AG08396 (cell line): ENCODE measurements at regions not wholly inside any gene's neighbourhood (a gene's known extent, or its start where the extent isn't known, plus 50 kb on each side); places are given as distances from the start of the nearest gene placed in this dataset.
"Not testable (repeated sequence)": the region's sequence is repeated elsewhere in the genome, so short reads cannot be mapped to it uniquely, and the experiment has no call there.

Experiments used
- DNase-seq: peaks from one replicate; pipeline ENCODE4 v3.0.0; 2012; ENCODE audit warnings: low spot score, mixed read lengths

DNA sequence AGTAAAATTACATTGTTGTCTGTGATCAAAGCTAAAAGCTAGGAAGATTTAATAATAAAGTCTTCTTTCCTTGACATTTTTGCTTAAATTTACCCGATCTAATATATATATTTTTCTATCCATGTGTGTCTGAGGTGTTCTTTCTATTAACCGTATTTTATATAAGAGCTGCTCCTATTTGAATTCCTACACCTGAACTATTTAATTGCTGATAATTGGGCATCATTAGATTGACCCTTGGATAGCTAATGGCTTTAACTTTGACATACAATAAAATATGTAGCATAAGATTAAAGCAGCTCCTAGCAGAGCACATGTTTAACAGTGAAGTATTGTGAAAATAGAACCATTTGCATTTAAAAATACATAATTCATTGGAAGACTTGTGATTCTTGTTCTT is 792.7 kb downstream of the MAT2B start:
- DNase-seq, result no peak

DNA sequence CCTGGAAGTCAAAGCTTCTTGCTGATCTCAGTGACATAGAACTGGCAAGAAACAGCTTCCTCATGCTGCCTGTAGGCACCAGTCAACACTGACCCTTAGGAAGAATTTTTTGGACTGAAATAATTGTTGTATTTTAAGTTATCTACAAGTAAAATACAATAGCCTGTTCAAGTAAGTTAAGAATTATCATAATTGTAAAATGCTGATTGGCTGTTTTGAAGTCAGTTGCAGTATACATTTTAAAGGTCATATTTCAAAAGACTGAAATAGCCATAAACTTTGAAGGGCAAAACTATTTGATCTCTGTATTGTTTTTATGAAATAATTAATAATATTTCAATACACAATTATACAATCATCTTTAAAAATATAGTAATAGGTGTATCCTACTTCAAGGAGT is 794.9 kb downstream of the MAT2B start:
- DNase-seq, result no peak

DNA sequence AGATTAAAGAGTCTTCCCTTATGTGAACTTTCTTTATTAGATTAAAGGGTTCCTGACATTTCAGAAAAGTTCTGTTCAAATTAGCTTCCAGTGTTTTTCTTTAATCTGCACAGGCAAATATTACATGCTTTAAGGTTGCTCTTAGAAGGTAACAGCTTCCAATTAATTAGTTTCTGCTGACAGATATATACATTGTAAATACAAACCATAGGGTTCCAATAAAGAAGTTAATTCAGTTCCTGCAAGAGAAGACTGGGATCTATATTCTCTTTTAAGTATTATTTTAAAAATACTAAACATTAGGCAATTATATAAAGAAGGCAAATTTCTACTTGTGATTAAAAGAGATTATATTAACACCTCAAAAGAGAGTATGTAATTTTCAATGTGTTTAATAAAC is 795.7 kb downstream of the MAT2B start:
- DNase-seq, result no peak

DNA sequence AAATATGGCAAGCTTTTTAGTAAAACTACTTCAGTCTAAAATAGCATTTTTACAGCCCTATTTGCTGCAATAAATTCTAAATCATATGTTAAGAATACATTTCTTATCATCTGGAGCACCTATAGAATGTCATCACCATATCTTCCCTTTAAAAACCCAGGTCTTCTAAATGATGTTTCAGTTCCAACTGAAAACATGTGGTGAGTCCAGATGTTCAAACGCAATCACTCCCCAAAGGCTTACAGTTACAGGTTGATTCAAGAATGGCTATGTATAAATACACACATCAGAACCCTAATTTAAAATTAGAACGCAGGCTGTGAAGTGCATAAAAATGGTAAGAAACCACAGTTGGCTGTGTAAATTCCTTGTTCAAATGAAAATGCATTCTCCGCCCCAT is 796.3 kb downstream of the MAT2B start:
- DNase-seq, result no peak

DNA sequence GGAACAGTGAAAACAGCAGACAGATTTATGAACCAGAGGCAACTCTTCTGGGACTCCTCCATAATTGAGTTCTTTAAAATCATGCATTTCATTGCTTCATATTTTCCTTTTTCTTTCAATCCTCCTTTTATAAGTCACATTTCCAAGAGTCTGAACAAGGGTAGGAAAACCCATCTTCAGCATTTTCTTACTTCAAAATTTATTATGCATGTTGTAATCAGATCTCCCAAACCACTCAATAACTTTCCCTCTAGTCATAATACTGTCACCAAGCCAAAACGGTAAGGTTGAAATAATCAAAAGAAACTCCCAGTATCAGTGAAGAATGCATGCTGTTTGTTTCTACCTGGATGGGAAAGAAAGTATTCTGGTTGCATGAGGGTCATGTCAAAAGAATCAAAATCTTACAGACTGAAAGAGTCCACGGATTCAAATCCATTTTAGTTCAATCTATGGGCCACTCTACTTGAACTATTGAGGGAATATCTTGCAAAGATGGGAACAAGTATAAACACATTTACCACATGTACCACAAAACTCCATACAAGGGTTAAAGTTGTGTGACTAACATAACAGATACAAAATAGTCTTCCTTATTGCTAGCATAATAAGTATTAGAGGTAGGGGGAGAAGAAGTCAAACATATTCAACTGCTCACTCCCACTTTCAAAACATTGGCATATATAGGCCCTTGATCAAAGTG is 797.3 kb downstream of the MAT2B start:
- no peak for DNase-seq

DNA sequence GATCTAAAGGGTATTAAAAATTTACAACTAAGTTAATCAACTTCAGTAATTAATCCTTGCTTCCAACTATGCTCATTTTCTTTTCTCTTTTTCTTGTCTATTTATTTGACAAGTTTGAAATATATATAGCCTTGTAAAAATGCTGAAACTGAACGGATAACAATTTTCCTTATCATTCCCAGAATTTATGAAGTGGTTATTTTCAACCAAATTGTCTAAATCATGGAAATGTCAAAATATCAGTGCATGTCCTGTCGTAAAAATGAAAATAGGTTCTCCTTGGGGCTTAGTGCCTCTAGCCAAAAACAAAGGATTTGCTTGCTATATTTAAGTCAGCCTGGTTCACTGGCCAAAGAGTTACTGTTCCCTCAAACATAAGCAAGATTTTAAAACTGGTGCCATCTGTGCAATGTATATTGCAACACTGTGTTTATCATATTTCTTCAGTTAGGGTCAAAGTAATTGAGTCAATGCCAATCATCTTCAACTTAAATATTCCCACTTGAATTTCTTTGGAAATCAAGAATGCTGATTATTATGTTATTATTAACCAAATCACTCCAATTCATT is 798.3 kb downstream of the MAT2B start:
- no peak for DNase-seq

DNA sequence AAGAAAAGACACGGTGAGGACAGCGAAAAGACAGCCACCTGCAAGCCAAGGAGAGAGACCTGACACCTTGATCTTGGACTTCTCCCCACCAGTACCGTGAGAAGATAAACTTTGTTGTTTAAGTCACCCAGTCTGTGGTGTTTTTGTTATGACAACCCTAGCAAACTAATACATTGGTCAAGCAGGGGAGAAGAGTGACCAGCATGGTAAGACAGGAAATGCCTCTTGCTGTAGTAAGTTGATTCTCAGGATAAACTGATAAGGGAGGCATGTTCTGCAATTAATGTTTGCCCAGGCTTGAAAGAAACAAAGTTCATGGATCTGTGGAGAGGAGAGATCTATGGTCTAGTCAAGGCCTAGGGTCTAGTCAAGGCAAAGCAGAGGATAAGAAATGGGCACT is 801.2 kb downstream of the MAT2B start:
- no peak for DNase-seq

DNA sequence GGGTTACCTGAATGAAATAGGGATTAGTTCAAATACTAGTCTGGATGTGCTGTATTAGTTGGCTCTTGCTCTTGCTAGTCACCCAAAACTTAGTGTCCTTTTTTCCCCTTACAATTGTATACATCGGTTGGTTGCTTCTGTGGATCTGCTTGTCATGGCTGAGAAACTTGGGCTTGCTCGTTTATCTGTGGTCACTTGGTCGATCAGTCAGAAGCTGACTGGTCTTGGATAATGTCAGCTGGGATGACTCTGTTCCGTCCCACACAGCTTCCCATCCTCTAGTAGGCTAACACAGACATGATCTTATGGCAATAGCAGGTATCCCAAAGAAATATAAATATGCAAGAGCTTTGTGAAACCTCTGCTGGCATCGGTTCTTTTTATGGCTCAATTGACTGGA is 807.4 kb downstream of the MAT2B start:
- DNase-seq, result no peak

DNA sequence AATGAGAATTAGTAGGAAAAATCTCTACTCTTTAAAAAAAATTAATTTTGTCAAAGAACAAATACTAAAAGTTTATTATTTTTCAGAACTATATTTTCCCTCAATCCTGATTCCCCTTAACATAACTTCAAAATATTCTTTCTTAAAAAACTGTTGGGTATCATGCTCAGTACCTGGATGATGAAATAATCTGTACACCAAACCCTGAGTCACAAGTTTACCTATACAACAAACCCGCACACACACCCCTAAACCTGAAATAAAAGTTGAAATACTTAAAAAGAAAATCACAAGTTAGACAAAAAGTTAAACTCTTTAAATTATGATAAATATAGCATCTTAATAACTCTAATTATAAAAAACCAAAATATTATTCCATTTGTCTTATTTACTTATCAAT is 812.3 kb downstream of the MAT2B start:
- no peak for DNase-seq

DNA sequence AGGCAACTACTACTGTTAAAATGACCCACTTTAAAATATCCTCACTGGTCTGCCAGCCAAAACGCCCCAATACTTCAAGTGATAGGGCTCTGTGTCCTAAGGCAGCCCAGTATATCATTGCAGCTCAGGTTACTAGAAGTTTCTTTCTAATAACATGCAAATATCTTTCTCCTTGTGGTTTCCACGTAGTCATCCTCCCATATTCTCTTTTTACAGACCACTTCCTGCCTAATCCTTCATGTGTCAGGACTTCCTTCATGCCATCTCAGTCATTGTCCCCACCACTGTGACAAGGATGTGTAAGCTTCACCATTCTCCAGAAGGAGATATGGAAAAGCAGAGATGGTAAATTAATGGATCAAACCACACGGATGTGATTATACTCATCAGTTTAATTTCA is 813.7 kb downstream of the MAT2B start:
- no peak for DNase-seq

DNA sequence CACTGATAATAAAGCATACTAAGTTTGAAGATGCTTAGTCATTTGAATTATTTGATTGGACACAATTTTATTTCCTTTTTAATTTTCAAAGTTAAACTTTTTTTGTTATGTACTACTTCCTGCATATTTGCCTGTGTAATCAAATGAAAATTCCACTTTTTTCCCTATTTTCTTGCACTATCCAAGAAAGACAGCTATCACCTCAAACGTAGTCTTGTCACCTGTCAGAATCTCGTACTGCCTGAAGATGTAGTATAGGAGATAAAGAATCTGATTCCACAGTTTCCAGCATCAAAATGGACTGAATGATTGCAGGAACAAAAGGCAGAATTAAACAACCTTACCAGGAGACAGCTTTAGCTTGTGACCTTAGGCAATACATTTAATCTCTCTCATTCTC is 818.8 kb downstream of the MAT2B start:
- no peak for DNase-seq

DNA sequence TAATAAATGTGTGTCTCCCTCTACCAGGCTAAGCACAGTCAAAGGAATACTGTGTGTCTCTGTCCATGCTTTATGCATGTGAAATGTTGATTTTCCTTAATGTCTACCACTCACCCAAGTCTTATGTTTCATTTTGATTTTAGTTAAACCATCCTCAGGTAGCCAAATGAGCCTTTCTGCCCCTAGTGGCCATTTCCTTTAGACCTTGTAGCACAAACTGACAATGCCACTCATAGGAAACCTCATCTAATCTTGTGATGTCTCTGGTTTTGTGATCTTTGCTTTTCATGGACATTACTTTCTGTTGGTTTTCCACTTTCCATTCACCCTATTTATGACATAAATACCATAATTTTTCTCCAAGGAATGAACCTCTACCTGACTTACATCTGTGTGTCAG is 820.8 kb downstream of the MAT2B start:
- no peak for DNase-seq

DNA sequence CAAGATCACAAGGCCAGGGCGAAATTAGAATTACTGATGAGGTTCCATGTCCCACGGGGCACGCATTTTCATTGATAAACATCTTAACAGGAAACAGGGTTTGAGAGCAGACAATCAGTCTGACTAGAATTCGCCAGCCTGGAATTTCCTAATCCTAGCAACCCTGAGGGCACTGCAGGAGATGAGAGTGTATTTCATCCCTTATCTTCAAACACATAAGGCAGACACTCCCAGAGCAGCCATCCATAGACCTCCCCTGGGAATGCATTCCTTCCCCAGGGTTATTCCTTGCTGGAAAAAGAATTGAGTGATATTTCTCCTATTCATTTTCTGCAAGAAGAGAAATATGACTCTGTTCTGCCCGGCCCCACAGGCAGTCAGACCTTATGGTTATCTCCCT is 821.7 kb downstream of the MAT2B start:
- not testable (repeated sequence) for DNase-seq

DNA sequence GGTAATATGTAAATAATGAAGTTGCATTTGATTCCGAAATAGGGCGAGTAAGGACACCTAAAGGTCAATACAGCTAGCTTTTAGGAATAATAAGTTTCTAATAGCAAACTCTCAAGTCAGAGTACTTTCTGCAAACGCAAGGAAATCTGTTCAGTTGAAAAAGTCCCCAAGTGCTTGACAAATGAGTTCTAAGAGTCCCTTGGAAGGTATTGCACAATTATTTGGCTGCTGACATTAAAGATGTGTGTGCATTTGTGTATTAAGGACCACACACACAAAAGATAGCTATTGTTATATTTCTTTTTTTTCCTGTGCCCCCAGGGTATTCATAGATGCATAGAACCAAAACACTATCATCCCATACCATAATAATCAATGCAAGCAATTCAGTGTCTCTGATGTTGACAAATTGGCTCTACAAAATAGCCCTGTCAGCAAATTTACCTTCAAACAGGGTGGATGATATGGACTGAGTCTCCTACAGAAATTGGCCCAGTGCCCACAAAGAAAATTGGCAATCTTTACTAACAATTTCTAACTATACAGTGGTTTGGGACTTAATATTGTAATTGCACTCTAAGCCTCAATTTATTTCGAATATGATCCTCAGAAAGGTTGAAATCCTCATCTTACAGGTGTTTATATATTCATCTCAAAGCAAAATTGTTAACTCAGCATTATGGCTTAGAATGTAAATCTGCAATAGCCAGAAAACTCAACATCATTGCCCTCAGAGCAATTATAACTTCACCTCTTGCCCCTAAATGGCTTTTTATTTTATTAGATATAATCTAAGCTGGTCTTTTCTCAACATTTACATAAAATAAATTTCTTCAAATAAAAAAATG is 827.2 kb downstream of the MAT2B start:
- no peak for DNase-seq

DNA sequence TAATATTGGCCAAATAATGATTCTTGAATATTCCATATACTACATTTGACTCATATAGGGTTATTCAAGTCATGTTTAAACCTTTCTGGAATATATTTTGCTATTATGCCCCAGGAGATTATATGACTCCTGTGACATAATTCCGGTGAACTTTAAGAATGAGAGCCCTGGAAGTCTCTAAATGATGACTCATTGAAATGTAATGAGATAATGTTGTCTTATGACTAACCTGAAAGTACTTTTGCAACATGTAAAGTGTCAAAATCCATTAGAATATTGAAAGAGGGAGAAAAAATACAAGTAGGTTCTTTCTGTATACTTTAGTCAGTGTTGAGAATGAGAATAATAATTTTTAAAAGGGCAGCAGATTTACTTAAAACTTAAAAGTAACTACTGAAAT is 830.4 kb downstream of the MAT2B start:
- no peak for DNase-seq

DNA sequence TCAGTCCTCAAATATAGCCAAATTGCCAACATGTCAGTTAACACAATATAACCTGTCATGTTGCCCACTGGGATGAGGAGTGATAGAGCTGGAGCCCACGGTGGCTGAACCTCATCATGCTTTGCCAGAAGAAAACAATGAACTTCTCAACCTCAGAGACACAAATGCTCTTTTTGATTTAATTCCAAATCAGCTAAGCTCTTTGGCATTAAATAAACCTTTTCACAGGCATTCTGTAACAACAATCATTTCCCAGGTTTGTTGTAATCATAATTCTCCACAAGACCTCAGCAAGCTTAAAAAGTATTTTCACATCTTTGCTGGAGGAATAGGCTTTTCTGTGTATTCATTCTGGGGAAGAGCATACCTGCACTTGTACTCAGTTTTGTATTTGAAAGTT is 830.9 kb downstream of the MAT2B start:
- no peak for DNase-seq

DNA sequence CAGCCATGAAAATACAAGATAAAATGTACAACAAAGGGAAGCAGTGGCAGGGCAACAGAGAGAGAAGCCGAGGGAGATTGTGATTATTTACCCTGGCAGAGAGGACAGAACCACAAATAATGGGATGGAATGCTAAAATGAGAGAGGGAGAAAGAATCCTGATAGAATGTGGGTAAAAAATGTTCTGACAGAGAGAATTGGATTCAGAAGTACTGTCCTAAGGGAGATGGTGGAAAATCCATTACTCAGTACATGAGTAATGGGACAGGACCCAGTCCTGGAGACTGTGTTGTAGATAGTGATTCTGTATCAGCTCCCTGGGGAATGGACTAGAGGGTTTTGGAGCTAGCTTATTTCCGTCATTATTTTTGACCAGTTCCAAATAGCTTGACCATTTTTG is 831.5 kb downstream of the MAT2B start:
- no peak for DNase-seq

DNA sequence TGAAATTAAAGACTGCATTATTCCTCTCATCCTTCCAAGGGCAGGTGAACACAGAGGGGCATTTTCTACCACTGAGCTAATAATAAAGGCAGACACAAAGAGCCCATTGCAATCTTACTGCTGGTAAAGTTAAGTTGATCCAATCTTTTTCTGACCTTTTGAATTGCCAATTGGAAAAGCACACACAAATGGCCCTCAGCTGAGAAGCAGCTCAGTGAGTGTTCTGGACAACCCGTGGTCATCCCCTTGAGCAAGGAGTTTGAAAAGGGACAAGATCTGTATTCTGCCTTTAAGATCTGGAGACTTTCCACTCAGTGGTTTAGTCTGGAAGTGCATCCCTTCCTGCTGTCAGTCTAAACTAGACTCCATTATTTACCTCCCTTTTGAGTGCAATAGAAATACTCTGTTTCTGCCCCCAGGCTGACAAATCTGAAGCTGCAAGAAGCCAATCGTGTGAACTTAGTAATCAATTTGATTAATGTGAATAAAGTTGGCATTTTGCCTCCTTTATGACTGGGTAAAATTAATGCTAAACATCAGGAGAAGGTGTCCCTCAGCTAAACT is 835.7 kb downstream of the MAT2B start:
- no peak for DNase-seq

DNA sequence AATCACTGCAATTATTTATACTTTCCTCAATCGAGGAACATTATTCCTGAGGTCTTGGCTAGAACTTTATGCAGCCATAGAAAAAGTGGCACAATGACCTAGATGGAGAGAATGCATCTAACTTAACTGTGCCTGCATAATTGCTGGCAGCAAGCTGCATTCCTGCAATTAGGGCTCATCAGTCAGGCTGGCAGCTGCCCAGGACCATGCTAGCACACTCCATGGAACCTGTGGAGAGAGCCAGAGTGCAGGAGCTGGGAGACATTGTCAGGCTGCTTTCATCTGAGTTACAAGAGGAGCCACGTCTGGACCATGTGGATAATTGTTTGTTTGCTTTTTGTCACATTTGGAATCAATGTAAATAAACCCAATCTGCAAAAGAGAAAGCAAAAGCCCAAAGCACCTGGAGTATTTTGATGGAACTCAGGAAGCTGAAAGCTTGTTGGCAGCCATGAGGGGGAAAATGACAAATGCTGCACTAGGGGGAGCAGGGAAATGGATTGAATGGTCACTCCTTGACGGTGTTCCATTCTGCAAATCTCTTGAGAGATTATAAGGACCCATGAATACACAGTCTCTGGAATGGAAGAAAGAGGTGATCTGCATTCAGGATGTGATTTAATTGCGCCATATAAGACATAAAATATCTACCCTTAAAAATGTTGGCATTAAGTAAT is 839.9 kb downstream of the MAT2B start:
- no peak for DNase-seq

DNA sequence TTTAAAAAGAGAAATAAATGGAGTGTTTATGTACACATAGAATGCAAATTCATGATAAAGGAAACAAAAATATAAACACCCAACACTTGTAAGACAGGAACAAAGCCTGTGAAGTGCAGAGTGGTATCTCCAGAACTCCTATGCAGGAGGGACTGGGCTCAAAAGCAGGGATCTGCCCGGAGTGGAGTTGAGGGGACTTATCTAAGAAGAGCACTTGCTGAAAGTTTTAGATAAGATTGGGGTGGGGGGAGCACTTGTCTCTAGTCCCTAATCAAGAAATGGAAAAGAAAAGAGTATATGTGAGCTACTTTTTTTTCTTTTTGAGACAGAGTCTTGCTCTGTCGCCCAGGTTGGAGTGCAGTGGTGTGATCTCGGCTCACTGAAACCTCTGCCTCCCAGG is 840.4 kb downstream of the MAT2B start:
- no peak for DNase-seq

DNA sequence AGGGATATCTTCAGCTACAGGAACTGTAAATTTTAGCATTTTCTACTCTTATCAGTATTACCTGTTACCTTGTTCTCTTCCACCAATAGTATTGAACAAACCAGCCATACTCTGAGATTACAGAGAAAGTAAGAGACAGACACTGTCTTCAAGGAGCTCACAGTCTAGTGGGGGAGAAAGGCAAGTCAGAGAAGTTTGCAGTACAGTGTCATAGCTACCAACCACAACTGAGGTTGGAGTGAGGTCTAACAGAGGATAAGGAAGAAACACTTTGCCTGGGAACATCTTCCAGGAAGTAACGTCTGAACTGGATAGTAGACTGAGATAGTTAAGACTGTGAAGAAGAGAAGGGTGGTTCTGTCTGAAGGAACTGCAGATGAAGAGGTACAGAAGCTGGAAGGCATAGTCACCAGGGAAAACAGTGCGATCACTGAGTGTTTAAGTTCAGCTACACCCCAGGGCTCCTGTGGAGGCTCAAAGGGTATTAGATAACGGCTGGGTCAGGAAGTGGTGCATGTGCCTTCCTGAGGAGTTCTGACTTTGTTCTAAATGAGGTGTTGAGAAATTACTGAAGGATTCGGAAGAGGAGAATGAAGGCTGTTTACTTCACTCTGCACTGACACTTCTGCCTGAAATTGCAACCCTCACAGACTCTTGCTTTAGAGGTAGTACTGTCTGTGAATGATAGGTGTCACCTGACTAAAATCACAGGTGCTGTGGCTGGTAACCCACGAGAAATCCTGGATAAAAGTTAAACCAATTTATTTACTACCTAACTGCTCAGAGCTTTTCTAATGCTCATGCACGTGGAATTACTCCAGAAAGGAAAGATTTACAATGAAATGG is 841.6 kb downstream of the MAT2B start:
- DNase-seq, result no peak

DNA sequence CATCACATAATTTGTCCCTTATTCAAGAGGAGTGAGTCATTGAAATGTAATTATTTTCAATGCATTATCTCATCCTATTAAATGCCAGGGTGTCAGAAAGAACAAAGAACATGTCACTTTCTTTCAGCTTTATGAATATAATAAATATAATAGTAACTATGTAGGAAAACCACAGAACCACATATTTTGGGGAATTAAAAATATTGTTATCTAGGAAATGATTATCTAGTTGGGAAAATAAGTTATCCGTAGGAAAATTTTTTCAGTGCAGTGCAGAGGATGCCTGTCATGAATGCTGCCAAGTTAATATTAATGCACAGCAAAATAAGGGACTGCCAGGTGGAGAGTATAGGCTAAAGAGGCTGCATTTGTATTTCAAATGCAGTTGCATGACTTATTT is 844.8 kb downstream of the MAT2B start:
- no peak for DNase-seq
